ENCODE measurements at regions not wholly inside any gene's neighbourhood (a gene's known extent, or its start where the extent isn't known, plus 50 kb on each side); places are given as distances from the start of the nearest gene placed in this dataset.

- Histone ChIP-seq H3K27ac (no peak overlapping the region), H3F3A (ENCODE audit: low read depth) (no peaks in the 10 kb centered on the region), H3K4me3 (no peak overlapping the region), H3K9ac (no peak overlapping the region), H3K27me3 (no peaks in the 10 kb centered on the region), H3K79me2 (ENCODE audit: low read depth) (no peaks in the 10 kb centered on the region), H3K4me2 (no peak overlapping the region), H3K9me3 (ENCODE audit: low read depth) (no peaks in the 10 kb centered on the region), H3K36me3 (no peaks in the 10 kb centered on the region), H2AFZ (replicated peaks) (no peak overlapping the region), H4K20me1 (ENCODE audit: low read depth) (no peaks in the 10 kb centered on the region), H3K4me1 (no peaks in the 10 kb centered on the region)
- DNase-seq (ENCODE audit: low spot score), result no peak
- H3K9me3 Mint-ChIP-seq, result no peaks in the 10 kb centered on the region
- no peaks in the 10 kb centered on the region for H3K36me3 Mint-ChIP-seq
- no peak for TF ChIP-seq EZH2 (IDR thresholded peaks at IDR 0.05)
- TF ChIP-seq EZH2phosphoT487 (IDR thresholded peaks at IDR 0.05), result no peak
- no peak for TF ChIP-seq CTCF (IDR thresholded peaks at IDR 0.05)
- H3K4me3 Mint-ChIP-seq, result no peak overlapping the region
- peaks cover 19% of the 10 kb centered on the region for H3K4me1 Mint-ChIP-seq
- no peaks in the 10 kb centered on the region for H3K27me3 Mint-ChIP-seq (ENCODE audit: insufficient read depth, low read depth)
- H3K27ac Mint-ChIP-seq, result no peak overlapping the region
Observed at GRCh38 chr3:63762180-63762579, 56.9 kb upstream of the C3orf49 start.

GRCh38 chr3:63762934-63763550, 56.1 kb upstream of the C3orf49 start:
- peaks cover 19% of the 10 kb centered on the region for H3K4me1 Mint-ChIP-seq
- no peak overlapping the region for H3K4me2 ChIP-seq
- DNase-seq (ENCODE audit: low spot score), result no peak

GRCh38 chr3:63764511-63764910, 54.6 kb upstream of the C3orf49 start:
- Histone ChIP-seq H3K9ac (no peak overlapping the region), H3K36me3 (no peaks in the 10 kb centered on the region), H3K27ac (no peak overlapping the region), H4K20me1 (ENCODE audit: low read depth) (no peaks in the 10 kb centered on the region), H3K4me1 (no peaks in the 10 kb centered on the region), H3K9me3 (ENCODE audit: low read depth) (no peaks in the 10 kb centered on the region), H3K4me3 (no peak overlapping the region), H3K4me2 (no peak overlapping the region), H3K79me2 (ENCODE audit: low read depth) (no peaks in the 10 kb centered on the region), H2AFZ (replicated peaks) (no peak overlapping the region), H3K27me3 (no peaks in the 10 kb centered on the region), H3F3A (ENCODE audit: low read depth) (no peaks in the 10 kb centered on the region)
- no peaks in the 10 kb centered on the region for H3K36me3 Mint-ChIP-seq
- H3K4me1 Mint-ChIP-seq, result peaks cover 19% of the 10 kb centered on the region
- H3K4me3 Mint-ChIP-seq, result no peak overlapping the region
- no peak overlapping the region for H3K27ac Mint-ChIP-seq
- TF ChIP-seq EZH2phosphoT487 (IDR thresholded peaks at IDR 0.05) (no peak), EZH2 (IDR thresholded peaks at IDR 0.05) (no peak), CTCF (IDR thresholded peaks at IDR 0.05) (no peak)
- no peak for DNase-seq (ENCODE audit: low spot score)
- no peaks in the 10 kb centered on the region for H3K27me3 Mint-ChIP-seq (ENCODE audit: insufficient read depth, low read depth)
- H3K9me3 Mint-ChIP-seq, result no peaks in the 10 kb centered on the region

More at GRCh38 chr3:63762934-63763550, 56.1 kb upstream of the C3orf49 start:
- Mint-ChIP-seq H3K27ac (no peak overlapping the region), H3K9me3 (no peaks in the 10 kb centered on the region), H3K27me3 (ENCODE audit: insufficient read depth, low read depth) (no peaks in the 10 kb centered on the region), H3K4me3 (no peak overlapping the region), H3K36me3 (no peaks in the 10 kb centered on the region)
- no peak overlapping the region for H2AFZ ChIP-seq (replicated peaks)
- no peaks in the 10 kb centered on the region for H3K36me3 ChIP-seq
- no peaks in the 10 kb centered on the region for H3K9me3 ChIP-seq (ENCODE audit: low read depth)
- no peaks in the 10 kb centered on the region for H3K79me2 ChIP-seq (ENCODE audit: low read depth)
- H3K27ac ChIP-seq, result no peak overlapping the region
- no peaks in the 10 kb centered on the region for H4K20me1 ChIP-seq (ENCODE audit: low read depth)
- H3K4me1 ChIP-seq, result no peaks in the 10 kb centered on the region
- H3K4me3 ChIP-seq, result no peak overlapping the region
- no peaks in the 10 kb centered on the region for H3K27me3 ChIP-seq
- H3F3A ChIP-seq (ENCODE audit: low read depth), result no peaks in the 10 kb centered on the region
- no peak overlapping the region for H3K9ac ChIP-seq
- no peak for TF ChIP-seq EZH2phosphoT487 (IDR thresholded peaks at IDR 0.05)
- TF ChIP-seq CTCF (IDR thresholded peaks at IDR 0.05), result no peak
- TF ChIP-seq EZH2 (IDR thresholded peaks at IDR 0.05), result no peak
